Nephron progenitor cell (in vitro differentiated cells): ENCODE measurements at regions not wholly inside any gene's neighbourhood (a gene's known extent, or its start where the extent isn't known, plus 50 kb on each side); places are given as distances from the start of the nearest gene placed in this dataset.
A peak's percentile ranks its signal among the peaks of the same experiment; 100 is the strongest.

Experiments used
- DNase-seq: peaks from one replicate; pipeline ENCODE4 v3.0.0; 2021
- H3K27ac Mint-ChIP-seq: 2 replicates; pipeline ENCODE4 v1.8.0; 2021; ENCODE audit warnings: mild to moderate bottlenecking, moderate library complexity, mixed read lengths
- H3K27me3 Mint-ChIP-seq: 2 replicates; pipeline ENCODE4 v1.8.0; 2021; ENCODE audit warnings: mild to moderate bottlenecking, low read depth, mixed read lengths; ENCODE audit not compliant: poor library complexity
- H3K36me3 Mint-ChIP-seq: 2 replicates; pipeline ENCODE4 v1.8.0; 2021; ENCODE audit warnings: low read depth, mixed read lengths
- H3K4me1 Mint-ChIP-seq: 2 replicates; pipeline ENCODE4 v1.8.0; 2021; ENCODE audit warnings: mixed read lengths
- H3K4me3 Mint-ChIP-seq: 2 replicates; pipeline ENCODE4 v1.8.0; 2021; ENCODE audit warnings: mild to moderate bottlenecking, moderate library complexity, mixed read lengths
- H3K9me3 Mint-ChIP-seq: 2 replicates; pipeline ENCODE4 v1.8.0; 2021; ENCODE audit warnings: mild to moderate bottlenecking, moderate library complexity, mixed read lengths
- TF ChIP-seq, protein P1 (sequence below): fragments of 200-600 bp; sonication (generic); IDR thresholded peaks from 2 replicates; pipeline ENCODE4 v1.5.0; 2021; ENCODE audit warnings: antibody characterized with exemption

DNA sequence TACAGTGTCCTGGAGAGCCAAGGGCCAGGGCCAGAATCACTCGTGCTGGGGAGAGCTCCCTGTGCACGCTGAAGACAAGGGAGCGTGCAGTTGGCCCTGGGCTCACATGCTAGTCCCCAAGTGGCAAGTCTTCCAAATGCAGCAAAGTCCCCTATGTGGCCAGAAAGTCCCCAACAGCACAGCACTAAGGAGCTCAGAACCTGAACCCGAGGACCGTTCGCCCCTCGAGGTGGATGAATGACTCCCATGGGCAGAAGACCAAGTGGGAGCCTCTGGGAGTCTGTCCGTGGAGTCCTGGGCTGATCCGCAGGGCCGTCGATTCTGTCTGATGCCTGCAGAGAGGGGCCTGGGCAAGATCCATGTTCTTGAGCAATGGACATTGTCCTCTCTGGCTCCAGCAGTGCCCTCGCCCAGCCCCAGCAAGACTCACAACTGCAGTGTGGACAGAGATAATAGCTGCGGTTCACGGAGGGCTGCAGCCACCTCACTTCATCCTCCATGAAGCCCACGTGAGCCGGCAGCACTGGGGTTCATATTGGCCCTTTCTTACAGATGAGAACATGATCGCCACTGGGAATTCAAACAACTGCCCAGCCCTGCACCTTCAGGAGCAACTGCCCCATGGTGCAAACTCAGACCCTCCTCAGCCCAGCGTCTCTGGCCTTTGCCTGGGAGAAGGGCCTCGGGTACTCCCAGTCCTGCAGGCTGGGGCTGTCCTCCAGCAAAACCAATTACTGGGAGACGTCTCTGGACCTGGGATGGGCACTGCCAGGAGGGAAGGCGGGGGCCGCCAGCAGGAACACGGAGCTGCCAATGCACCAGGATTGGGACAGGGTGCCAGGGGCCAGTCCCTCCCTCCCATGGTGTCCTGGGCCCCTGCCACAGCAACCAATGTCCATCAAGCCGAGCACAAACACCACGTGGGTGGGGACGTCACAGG lies 243.7 kb downstream of the NPHP4 start:
- TF ChIP-seq, protein P1, sequence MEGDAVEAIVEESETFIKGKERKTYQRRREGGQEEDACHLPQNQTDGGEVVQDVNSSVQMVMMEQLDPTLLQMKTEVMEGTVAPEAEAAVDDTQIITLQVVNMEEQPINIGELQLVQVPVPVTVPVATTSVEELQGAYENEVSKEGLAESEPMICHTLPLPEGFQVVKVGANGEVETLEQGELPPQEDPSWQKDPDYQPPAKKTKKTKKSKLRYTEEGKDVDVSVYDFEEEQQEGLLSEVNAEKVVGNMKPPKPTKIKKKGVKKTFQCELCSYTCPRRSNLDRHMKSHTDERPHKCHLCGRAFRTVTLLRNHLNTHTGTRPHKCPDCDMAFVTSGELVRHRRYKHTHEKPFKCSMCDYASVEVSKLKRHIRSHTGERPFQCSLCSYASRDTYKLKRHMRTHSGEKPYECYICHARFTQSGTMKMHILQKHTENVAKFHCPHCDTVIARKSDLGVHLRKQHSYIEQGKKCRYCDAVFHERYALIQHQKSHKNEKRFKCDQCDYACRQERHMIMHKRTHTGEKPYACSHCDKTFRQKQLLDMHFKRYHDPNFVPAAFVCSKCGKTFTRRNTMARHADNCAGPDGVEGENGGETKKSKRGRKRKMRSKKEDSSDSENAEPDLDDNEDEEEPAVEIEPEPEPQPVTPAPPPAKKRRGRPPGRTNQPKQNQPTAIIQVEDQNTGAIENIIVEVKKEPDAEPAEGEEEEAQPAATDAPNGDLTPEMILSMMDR: no peak
- no peak for DNase-seq
- Mint-ChIP-seq H3K4me1 (peaks cover 46% of the 10 kb centered on the region), H3K4me3 (no peak overlapping the region), H3K36me3 (no peaks in the 10 kb centered on the region), H3K9me3 (no peaks in the 10 kb centered on the region), H3K27ac (no peak overlapping the region), H3K27me3 (peaks cover 26% of the 10 kb centered on the region)

DNA sequence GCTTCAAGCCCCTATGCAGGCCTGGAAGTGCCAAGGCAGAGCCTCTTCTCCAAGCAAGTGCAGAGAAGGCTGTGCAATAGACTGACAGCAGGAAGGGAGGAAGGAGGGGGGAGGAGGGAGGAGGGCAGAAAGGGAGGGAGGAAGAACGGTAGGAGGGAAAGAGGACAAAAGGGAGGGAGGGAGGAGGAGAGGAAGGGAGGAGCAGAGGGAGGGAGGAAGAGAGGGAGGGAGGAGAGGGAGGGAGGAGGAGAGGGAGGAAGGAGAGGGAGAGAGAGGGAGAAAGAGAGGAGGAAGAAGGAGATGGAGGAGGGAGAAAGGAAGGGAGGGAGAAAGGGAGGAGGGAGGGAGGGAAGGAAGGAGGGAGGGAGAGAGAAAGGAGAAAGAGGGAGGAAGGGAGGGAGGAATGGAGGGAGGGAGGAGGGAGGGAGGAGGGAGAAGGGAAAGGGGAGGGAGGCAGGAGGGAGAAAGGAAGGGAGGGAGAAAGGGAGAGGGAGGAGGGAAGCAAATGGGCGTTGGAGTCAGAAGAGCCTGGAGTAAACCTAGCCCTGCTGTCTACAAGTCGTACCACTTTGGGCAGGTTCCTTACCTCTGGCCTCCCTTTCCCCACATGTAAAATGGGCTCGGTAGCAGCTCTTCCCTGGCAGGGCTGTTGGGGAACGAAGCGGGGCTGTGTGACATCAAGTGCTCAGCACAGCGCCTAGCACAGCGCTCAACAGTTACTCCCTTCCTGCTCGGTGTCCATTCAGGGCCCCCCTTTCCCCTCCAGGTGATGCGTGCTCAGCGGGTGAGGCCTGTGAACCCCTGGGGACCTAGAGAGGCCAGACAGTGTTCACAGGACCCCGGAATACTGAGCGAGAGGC lies 244.6 kb downstream of the NPHP4 start:
- DNase-seq: no peak
- H3K4me3 Mint-ChIP-seq: no peak overlapping the region
- TF ChIP-seq, protein P1: no peak
- H3K27me3 Mint-ChIP-seq: peaks cover 27% of the 10 kb centered on the region
- H3K36me3 Mint-ChIP-seq: no peaks in the 10 kb centered on the region
- H3K4me1 Mint-ChIP-seq: peaks cover 41% of the 10 kb centered on the region
- H3K9me3 Mint-ChIP-seq: peaks cover under 1% of the 10 kb centered on the region
- H3K27ac Mint-ChIP-seq: no peak overlapping the region

DNA sequence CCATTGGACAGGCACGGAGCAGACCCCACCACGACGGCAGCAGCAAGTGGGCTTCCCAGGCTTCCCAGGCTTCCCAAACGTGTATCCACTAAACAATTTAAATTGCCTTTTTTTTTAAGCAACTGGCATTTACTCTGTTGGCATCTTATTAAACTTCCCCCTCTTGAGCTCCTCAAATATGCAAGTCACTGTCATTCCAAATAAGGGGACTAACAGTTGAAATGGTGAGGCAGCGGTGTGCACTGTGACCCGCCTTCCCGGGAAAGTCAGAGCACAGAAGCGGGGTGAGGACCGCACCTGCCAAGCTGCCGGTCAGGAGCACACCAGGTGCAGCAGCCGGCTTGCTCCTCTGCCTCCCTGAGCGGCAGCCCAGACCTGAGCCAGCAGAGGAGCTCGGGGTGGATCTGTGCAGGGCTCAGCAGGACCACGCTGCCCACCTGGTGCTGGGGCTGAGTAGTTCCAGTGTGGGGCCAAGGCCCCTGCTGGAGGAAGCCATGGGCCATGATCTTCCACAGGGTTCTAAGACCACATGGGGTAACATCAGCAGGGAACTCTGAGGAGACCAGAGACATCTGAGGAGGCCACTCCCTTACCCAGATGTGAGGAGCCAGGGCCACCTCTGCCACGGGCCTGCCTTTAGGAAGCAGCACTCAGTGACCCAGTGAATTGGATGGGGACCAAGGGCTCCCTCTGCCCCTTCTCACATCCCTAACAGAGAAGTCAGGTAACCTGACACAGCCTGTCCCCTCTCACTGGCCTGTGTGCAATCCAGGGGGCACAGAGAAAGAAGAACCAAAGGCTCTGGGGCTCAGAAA lies 245.4 kb downstream of the NPHP4 start:
- Mint-ChIP-seq H3K27ac (no peak overlapping the region), H3K36me3 (no peaks in the 10 kb centered on the region), H3K9me3 (peaks cover 5% of the 10 kb centered on the region), H3K27me3 (peaks cover 27% of the 10 kb centered on the region), H3K4me1 (peaks cover 32% of the 10 kb centered on the region), H3K4me3 (no peak overlapping the region)
- DNase-seq: no peak
- TF ChIP-seq, protein P1: no peak

DNA sequence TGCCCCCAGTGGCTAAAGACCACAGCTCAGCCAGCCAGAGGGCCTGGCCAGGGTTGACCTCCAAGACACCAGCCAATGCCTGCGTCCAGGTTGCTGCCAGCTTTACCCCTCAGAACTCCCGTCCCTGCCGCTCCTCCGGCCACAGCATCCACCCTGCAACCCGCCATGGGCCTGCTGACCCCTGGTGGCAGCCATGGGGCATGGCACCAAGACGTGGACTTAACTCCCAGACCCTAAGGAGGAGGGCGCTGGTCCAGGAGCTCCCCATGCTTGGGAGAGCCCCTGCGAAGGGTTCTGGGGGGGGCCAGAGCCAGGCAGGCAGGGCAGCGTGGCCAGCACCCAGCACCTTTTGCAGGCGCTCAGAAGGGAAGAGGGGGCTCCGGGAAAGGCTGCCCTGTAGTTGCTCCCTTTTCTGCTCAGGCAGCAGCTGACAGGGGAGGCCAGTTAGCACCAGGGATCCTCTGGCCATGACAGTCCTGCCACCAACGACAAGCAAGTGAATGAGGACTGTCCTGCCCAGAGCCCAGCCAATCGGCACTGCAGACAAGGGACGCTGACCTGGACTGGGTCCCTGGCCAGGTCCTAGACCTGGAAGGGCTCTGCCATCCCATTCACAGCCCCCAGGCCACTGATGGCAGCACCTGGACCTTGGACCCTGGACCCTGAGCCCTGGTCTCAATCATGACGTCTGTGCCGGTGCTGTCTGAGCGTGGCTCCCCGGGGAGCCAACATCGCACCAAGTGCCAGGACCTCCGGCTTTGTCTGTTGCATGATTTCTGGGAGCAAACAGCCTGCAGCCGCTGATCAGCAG lies 246.2 kb downstream of the NPHP4 start:
- H3K27ac Mint-ChIP-seq: no peak overlapping the region
- peaks cover 25% of the 10 kb centered on the region for H3K4me1 Mint-ChIP-seq
- peak; percentile 85 for DNase-seq
- TF ChIP-seq, protein P1: peak; percentile 96
- peaks cover 5% of the 10 kb centered on the region for H3K9me3 Mint-ChIP-seq
- H3K36me3 Mint-ChIP-seq: no peaks in the 10 kb centered on the region
- H3K27me3 Mint-ChIP-seq: peaks cover 22% of the 10 kb centered on the region
- no peak overlapping the region for H3K4me3 Mint-ChIP-seq
